WTC11 (cell line): ENCODE measurements at regions not wholly inside any gene's neighbourhood (a gene's known extent, or its start where the extent isn't known, plus 50 kb on each side); places are given as distances from the start of the nearest gene placed in this dataset.

Experiments used
- ATAC-seq: fragments of 200-7000 bp; cut with Tn5 transposase; 2 replicates; pipeline ENCODE4 v1.10.0; 2021; ENCODE audit warnings: mild to moderate bottlenecking, moderate library complexity
- CTCF ChIA-PET: fragments of 300-600 bp; sonication (Branson Sonifier 250); formaldehyde crosslinking; loops from one replicate; lab custom pipeline; 2021; ENCODE audit warnings: antibody characterized with exemption; lab: Charles Lee
- POLR2A ChIA-PET: fragments of 350-600 bp; sonication (Branson Sonifier 250); formaldehyde crosslinking; loops from one replicate; lab custom pipeline; 2021; ENCODE audit warnings: antibody characterized with exemption; lab: Charles Lee
- DNase-seq: peaks from one replicate; pipeline ENCODE4 v3.0.0; 2021; ENCODE audit warnings: low spot score
- H3K27ac Mint-ChIP-seq: 2 replicates; pipeline ENCODE4 v1.8.0; 2021; ENCODE audit warnings: mixed read lengths
- H3K27me3 Mint-ChIP-seq: 2 replicates; pipeline ENCODE4 v1.8.0; 2021; ENCODE audit warnings: low read depth, mild to moderate bottlenecking, moderate library complexity, mixed read lengths
- H3K36me3 Mint-ChIP-seq: 2 replicates; pipeline ENCODE4 v1.8.0; 2021; ENCODE audit warnings: mixed read lengths
- H3K4me1 Mint-ChIP-seq: 2 replicates; pipeline ENCODE4 v1.8.0; 2022; ENCODE audit warnings: mixed read lengths
- H3K4me3 Mint-ChIP-seq: 2 replicates; pipeline ENCODE4 v1.8.0; 2021; ENCODE audit warnings: mild to moderate bottlenecking, moderate library complexity, mixed read lengths
- H3K9me3 Mint-ChIP-seq: 2 replicates; pipeline ENCODE4 v1.8.0; 2021; ENCODE audit warnings: mixed read lengths
- ATF1 ChIP-seq: sonication (generic); formaldehyde crosslinking; IDR thresholded peaks from 2 replicates; pipeline ENCODE4 v1.8.1; 2023; ENCODE audit warnings: mild to moderate bottlenecking, moderate library complexity, missing genetic modification reagents
- ATF2 ChIP-seq: sonication (generic); formaldehyde crosslinking; IDR thresholded peaks from 2 replicates; pipeline ENCODE4 v1.8.1; 2022; ENCODE audit warnings: low read depth, missing genetic modification reagents, borderline replicate concordance
- CBFB ChIP-seq: sonication (generic); formaldehyde crosslinking; IDR thresholded peaks from 2 replicates; pipeline ENCODE4 v1.8.1; 2022; ENCODE audit warnings: mild to moderate bottlenecking, low read depth, missing genetic modification reagents
- CREB1 ChIP-seq: sonication (generic); formaldehyde crosslinking; IDR thresholded peaks from 2 replicates; pipeline ENCODE4 v1.8.0; 2023; ENCODE audit warnings: mild to moderate bottlenecking, missing genetic modification reagents
- FOXP1 ChIP-seq: sonication (generic); formaldehyde crosslinking; IDR thresholded peaks from 2 replicates; pipeline ENCODE4 v1.8.0; 2022; ENCODE audit warnings: missing genetic modification reagents, mild to moderate bottlenecking, moderate library complexity, borderline replicate concordance
- GTF2I ChIP-seq: fragments of 250-450 bp; sonication (Bioruptor Pico); conservative IDR thresholded peaks from 2 replicates; pipeline ENCODE4 v1.4.0; 2021; ENCODE audit warnings: mild to moderate bottlenecking
- JAZF1 ChIP-seq: fragments of 250-450 bp; sonication (Bioruptor Pico); IDR thresholded peaks from 2 replicates; pipeline ENCODE4 v1.9.0; 2021; ENCODE audit warnings: moderate library complexity, mild to moderate bottlenecking, inconsistent platforms
- JUN ChIP-seq: sonication (generic); formaldehyde crosslinking; IDR thresholded peaks from 2 replicates; pipeline ENCODE4 v1.8.0; 2023; ENCODE audit warnings: mild to moderate bottlenecking, missing genetic modification reagents
- NR1H2 ChIP-seq: sonication (generic); formaldehyde crosslinking; IDR thresholded peaks from 2 replicates; pipeline ENCODE4 v1.9.0; 2021; ENCODE audit warnings: mild to moderate bottlenecking, moderate library complexity, missing genetic modification reagents
- OVOL2 ChIP-seq: fragments of 250-450 bp; sonication (Bioruptor Pico); IDR thresholded peaks from 2 replicates; pipeline ENCODE4 v1.9.0; 2021; ENCODE audit warnings: mild to moderate bottlenecking, borderline replicate concordance
- RORB ChIP-seq: fragments of 250-450 bp; sonication (Bioruptor Pico); IDR thresholded peaks from 2 replicates; pipeline ENCODE4 v1.9.0; 2021; ENCODE audit warnings: mild to moderate bottlenecking
- SP1 ChIP-seq: sonication (generic); formaldehyde crosslinking; conservative IDR thresholded peaks from 2 replicates; pipeline ENCODE4 v1.8.1; 2022; ENCODE audit warnings: missing genetic modification reagents
- TEAD1 ChIP-seq: sonication (generic); formaldehyde crosslinking; IDR thresholded peaks from 2 replicates; pipeline ENCODE4 v1.8.0; 2022; ENCODE audit warnings: mild to moderate bottlenecking, missing genetic modification reagents
- ZBTB21 ChIP-seq: sonication (generic); formaldehyde crosslinking; IDR thresholded peaks from 2 replicates; pipeline ENCODE4 v1.8.1; 2023; ENCODE audit warnings: mild to moderate bottlenecking, missing genetic modification reagents, borderline replicate concordance
- ZMAT4 ChIP-seq: fragments of 250-450 bp; sonication (Bioruptor Pico); IDR thresholded peaks from 2 replicates; pipeline ENCODE4 v1.9.0; 2021; ENCODE audit warnings: mild to moderate bottlenecking
- ZNF138 ChIP-seq: sonication (generic); formaldehyde crosslinking; conservative IDR thresholded peaks from 2 replicates; pipeline ENCODE4 v1.8.1; 2022; ENCODE audit warnings: mild to moderate bottlenecking, moderate library complexity, missing genetic modification reagents
- ZNF232 ChIP-seq: sonication (generic); formaldehyde crosslinking; IDR thresholded peaks from 2 replicates; pipeline ENCODE4 v1.8.0; 2022; ENCODE audit warnings: mild to moderate bottlenecking, missing genetic modification reagents
- ZNF396 ChIP-seq: fragments of 250-450 bp; sonication (Bioruptor Pico); IDR thresholded peaks from 2 replicates; pipeline ENCODE4 v1.8.0; 2021; ENCODE audit warnings: mild to moderate bottlenecking, moderate library complexity, borderline replicate concordance
- TF ChIP-seq, protein P1 (sequence below): sonication (generic); formaldehyde crosslinking; IDR thresholded peaks from 2 replicates; pipeline ENCODE4 v1.8.1; 2023; ENCODE audit warnings: mild to moderate bottlenecking, missing genetic modification reagents, moderate library complexity
- TF ChIP-seq, protein P2 (sequence below): sonication (generic); formaldehyde crosslinking; IDR thresholded peaks from 2 replicates; pipeline ENCODE4 v1.8.1; 2022; ENCODE audit warnings: missing genetic modification reagents, borderline replicate concordance
- TF ChIP-seq, protein P3 (sequence below): sonication (generic); formaldehyde crosslinking; IDR thresholded peaks from 2 replicates; pipeline ENCODE4 v1.8.1; 2022; ENCODE audit warnings: mild to moderate bottlenecking, missing genetic modification reagents, moderate library complexity, borderline replicate concordance
- TF ChIP-seq, protein P4 (sequence below): sonication (generic); formaldehyde crosslinking; IDR thresholded peaks from 2 replicates; pipeline ENCODE4 v1.8.1; 2023; ENCODE audit warnings: mild to moderate bottlenecking, moderate library complexity, missing genetic modification reagents

- TF ChIP-seq ATF1 (CRISPR knock-in tag) (no peak), SP1 (CRISPR knock-in tag) (no peak), FOXP1 (no peak), CREB1 (CRISPR knock-in tag) (no peak), GTF2I (CRISPR knock-in tag) (no peak), CBFB (CRISPR knock-in tag) (no peak), ZNF232 (CRISPR knock-in tag) (no peak), JUN (no peak)
- TF ChIP-seq, protein P1, sequence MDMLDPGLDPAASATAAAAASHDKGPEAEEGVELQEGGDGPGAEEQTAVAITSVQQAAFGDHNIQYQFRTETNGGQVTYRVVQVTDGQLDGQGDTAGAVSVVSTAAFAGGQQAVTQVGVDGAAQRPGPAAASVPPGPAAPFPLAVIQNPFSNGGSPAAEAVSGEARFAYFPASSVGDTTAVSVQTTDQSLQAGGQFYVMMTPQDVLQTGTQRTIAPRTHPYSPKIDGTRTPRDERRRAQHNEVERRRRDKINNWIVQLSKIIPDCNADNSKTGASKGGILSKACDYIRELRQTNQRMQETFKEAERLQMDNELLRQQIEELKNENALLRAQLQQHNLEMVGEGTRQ (CRISPR knock-in tag): no peak
- TF ChIP-seq, protein P2, sequence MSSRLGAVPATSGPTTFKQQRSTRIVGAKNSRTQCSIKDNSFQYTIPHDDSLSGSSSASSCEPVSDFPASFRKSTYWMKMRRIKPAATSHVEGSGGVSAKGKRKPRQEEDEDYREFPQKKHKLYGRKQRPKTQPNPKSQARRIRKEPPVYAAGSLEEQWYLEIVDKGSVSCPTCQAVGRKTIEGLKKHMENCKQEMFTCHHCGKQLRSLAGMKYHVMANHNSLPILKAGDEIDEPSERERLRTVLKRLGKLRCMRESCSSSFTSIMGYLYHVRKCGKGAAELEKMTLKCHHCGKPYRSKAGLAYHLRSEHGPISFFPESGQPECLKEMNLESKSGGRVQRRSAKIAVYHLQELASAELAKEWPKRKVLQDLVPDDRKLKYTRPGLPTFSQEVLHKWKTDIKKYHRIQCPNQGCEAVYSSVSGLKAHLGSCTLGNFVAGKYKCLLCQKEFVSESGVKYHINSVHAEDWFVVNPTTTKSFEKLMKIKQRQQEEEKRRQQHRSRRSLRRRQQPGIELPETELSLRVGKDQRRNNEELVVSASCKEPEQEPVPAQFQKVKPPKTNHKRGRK: no peak
- TF ChIP-seq, protein P3, sequence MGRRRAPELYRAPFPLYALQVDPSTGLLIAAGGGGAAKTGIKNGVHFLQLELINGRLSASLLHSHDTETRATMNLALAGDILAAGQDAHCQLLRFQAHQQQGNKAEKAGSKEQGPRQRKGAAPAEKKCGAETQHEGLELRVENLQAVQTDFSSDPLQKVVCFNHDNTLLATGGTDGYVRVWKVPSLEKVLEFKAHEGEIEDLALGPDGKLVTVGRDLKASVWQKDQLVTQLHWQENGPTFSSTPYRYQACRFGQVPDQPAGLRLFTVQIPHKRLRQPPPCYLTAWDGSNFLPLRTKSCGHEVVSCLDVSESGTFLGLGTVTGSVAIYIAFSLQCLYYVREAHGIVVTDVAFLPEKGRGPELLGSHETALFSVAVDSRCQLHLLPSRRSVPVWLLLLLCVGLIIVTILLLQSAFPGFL (CRISPR knock-in tag): no peak
- POLR2A ChIA-PET: no interaction called here
- CTCF ChIA-PET: no interaction called here
- no peaks in the 10 kb centered on the region for H3K36me3 Mint-ChIP-seq
- H3K27me3 Mint-ChIP-seq: peaks cover 2% of the 10 kb centered on the region
- ATAC-seq (no peak), DNase-seq (no peak)
- peaks cover 6% of the 10 kb centered on the region for H3K4me1 Mint-ChIP-seq
- H3K4me3 Mint-ChIP-seq: no peak overlapping the region
- H3K27ac Mint-ChIP-seq: peak overlapping the region; percentile 73; the same call in 1 of the 2 replicates
- no peaks in the 10 kb centered on the region for H3K9me3 Mint-ChIP-seq
Measured at GRCh38 chr10:33493978-33494377, 159.5 kb upstream of the NRP1 start.

- no peak for TF ChIP-seq FOXP1
- TF ChIP-seq ZMAT4: no peak
- TF ChIP-seq TEAD1: no peak
- no peak for TF ChIP-seq JAZF1 (CRISPR knock-in tag)
- TF ChIP-seq ATF2: no peak
- TF ChIP-seq NR1H2: no peak
- TF ChIP-seq ZNF138 (CRISPR knock-in tag): no peak
- TF ChIP-seq ZNF396: no peak
- TF ChIP-seq CREB1 (CRISPR knock-in tag): no peak
- TF ChIP-seq RORB (CRISPR knock-in tag): no peak
- TF ChIP-seq ZBTB21 (CRISPR knock-in tag): no peak
- no peak for TF ChIP-seq OVOL2 (CRISPR knock-in tag)
- TF ChIP-seq, protein P4, sequence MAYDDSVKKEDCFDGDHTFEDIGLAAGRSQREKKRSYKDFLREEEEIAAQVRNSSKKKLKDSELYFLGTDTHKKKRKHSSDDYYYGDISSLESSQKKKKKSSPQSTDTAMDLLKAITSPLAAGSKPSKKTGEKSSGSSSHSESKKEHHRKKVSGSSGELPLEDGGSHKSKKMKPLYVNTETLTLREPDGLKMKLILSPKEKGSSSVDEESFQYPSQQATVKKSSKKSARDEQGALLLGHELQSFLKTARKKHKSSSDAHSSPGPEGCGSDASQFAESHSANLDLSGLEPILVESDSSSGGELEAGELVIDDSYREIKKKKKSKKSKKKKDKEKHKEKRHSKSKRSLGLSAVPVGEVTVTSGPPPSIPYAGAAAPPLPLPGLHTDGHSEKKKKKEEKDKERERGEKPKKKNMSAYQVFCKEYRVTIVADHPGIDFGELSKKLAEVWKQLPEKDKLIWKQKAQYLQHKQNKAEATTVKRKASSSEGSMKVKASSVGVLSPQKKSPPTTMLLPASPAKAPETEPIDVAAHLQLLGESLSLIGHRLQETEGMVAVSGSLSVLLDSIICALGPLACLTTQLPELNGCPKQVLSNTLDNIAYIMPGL (CRISPR knock-in tag): no peak
- H3K4me1 Mint-ChIP-seq: peaks cover 6% of the 10 kb centered on the region
- no peak for DNase-seq
- ATAC-seq: no peak
- H3K27me3 Mint-ChIP-seq: peaks cover 2% of the 10 kb centered on the region
- POLR2A ChIA-PET: no interaction called here
- CTCF ChIA-PET: no interaction called here
- H3K4me3 Mint-ChIP-seq: no peak overlapping the region
- H3K36me3 Mint-ChIP-seq: no peaks in the 10 kb centered on the region
- no peaks in the 10 kb centered on the region for H3K9me3 Mint-ChIP-seq
- H3K27ac Mint-ChIP-seq: no peak overlapping the region
Measured at GRCh38 chr10:33493497-33493896, 159.0 kb upstream of the NRP1 start.
